SK-N-SH (cell line): ENCODE measurements at regions not wholly inside any gene's neighbourhood (a gene's known extent, or its start where the extent isn't known, plus 50 kb on each side); places are given as distances from the start of the nearest gene placed in this dataset.

Experiments used
- CTCF ChIA-PET: fragments of 300-600, 350-600 bp; formaldehyde crosslinking; extraction: SDS; loops from one replicate; lab custom pipeline; 2021; lab: Yijun Ruan, JAX
- POLR2A ChIA-PET: fragments of 350-600 bp; sonication (Branson Sonifier 250); formaldehyde crosslinking; extraction: SDS; loops from one replicate; lab custom pipeline; 2020; ENCODE audit warnings: antibody characterized with exemption, inconsistent platforms; lab: Yijun Ruan, JAX
- DNase-seq: peaks from one replicate; pipeline ENCODE4 v3.0.0; 2012
- H2AFZ ChIP-seq: fragments of 200-600 bp; sonication (generic); 2 replicates; pipeline ENCODE4 v1.8.1; 2016; ENCODE audit warnings: antibody characterized with exemption, mild to moderate bottlenecking, low read depth
- H3F3A ChIP-seq: fragments of 200-600 bp; sonication (generic); replicated peaks from 2 replicates; pipeline ENCODE3; 2016; ENCODE audit warnings: antibody characterized with exemption, mild to moderate bottlenecking; ENCODE audit not compliant: insufficient read depth
- H3K27ac ChIP-seq, 2 experiments: fragments of 200-500 bp in 1 of 2; fragments of 200-600 bp in 1 of 2; sonication (Bioruptor generic) in 1 of 2; sonication (generic), shearing (Covaris generic) in 1 of 2; 2 replicates each; pipeline versions ENCODE4 v1.5.1 to v1.6.1; 2014 to 2016; ENCODE audit warnings: low read depth in 2 of 2, inconsistent platforms in 1 of 2, low read length in 1 of 2, mild to moderate bottlenecking in 1 of 2, mixed read lengths in 1 of 2
- H3K27me3 ChIP-seq: fragments of 200-600 bp; sonication (generic), shearing (Covaris generic); 2 replicates; pipeline ENCODE4 v1.6.1; 2016; ENCODE audit warnings: mixed run types; ENCODE audit not compliant: insufficient read depth
- H3K36me3 ChIP-seq, 2 experiments: fragments of 200-500 bp in 1 of 2; fragments of 200-600 bp in 1 of 2; sonication (Bioruptor generic) in 1 of 2; sonication (generic) in 1 of 2; replicated peaks in 1 of 2; 2 replicates each; pipeline versions ENCODE3 to v1.5.1; 2014 to 2016; ENCODE audit warnings: low read length in 1 of 2, mild to moderate bottlenecking in 1 of 2; ENCODE audit not compliant: insufficient read depth in 2 of 2, control insufficient read depth in 1 of 2
- H3K4me1 ChIP-seq, 2 experiments: fragments of 200-500 bp in 1 of 2; fragments of 200-600 bp in 1 of 2; sonication (Bioruptor generic) in 1 of 2; sonication (generic), shearing (Covaris generic) in 1 of 2; 2 replicates each; pipeline versions ENCODE4 v1.5.1 to v1.6.1; 2014 to 2016; ENCODE audit warnings: low read depth in 1 of 2, low read length in 1 of 2, mixed run types in 1 of 2; ENCODE audit not compliant: insufficient read depth in 2 of 2, control insufficient read depth in 1 of 2
- H3K4me2 ChIP-seq: fragments of 200-600 bp; sonication (generic), shearing (Covaris generic); 2 replicates; pipeline ENCODE4 v1.6.1; 2017; ENCODE audit warnings: mixed run types
- H3K4me3 ChIP-seq, 2 experiments: fragments of 200-500 bp in 1 of 2; fragments of 200-600 bp in 1 of 2; sonication (Bioruptor generic) in 1 of 2; sonication (generic), shearing (Covaris generic) in 1 of 2; 2 replicates each; pipeline versions ENCODE4 v1.5.1 to v1.8.1; 2014 to 2016; ENCODE audit warnings: low read depth in 2 of 2, inconsistent platforms in 1 of 2, low read length in 1 of 2, mild to moderate bottlenecking in 1 of 2, mixed read lengths in 1 of 2, moderate library complexity in 1 of 2
- H3K79me2 ChIP-seq: fragments of 200-600 bp; sonication (generic); 2 replicates; pipeline ENCODE4 v1.8.1; 2017; ENCODE audit warnings: mild to moderate bottlenecking; ENCODE audit not compliant: insufficient read depth
- H3K9ac ChIP-seq: fragments of 200-600 bp; sonication (generic); 2 replicates; pipeline ENCODE4 v1.6.1; 2017; ENCODE audit warnings: mixed run types
- H3K9me2 ChIP-seq: fragments of 200-600 bp; sonication (generic); 2 replicates; pipeline ENCODE4 v1.6.1; 2017; ENCODE audit warnings: mixed run types
- H3K9me3 ChIP-seq: fragments of 200-600 bp; sonication (generic); 2 replicates; pipeline ENCODE4 v1.6.1; 2017; ENCODE audit warnings: mixed run types, mild to moderate bottlenecking, moderate library complexity
- H4K20me1 ChIP-seq: fragments of 200-600 bp; sonication (generic); 2 replicates; pipeline ENCODE4 v1.6.1; 2017; ENCODE audit warnings: mild to moderate bottlenecking, mixed run types; ENCODE audit not compliant: insufficient read depth
- CTCF ChIP-seq: fragments of 200-600 bp; sonication (generic); IDR thresholded peaks from 2 replicates; pipeline ENCODE4 v1.6.1; 2017; ENCODE audit warnings: antibody characterized with exemption, mild to moderate bottlenecking, moderate library complexity
- EP300 ChIP-seq, 2 experiments: IDR thresholded peaks; 2 replicates each; pipeline versions ENCODE4 v1.4.0 to v1.6.1; 2012; ENCODE audit warnings: borderline replicate concordance in 1 of 2, low read depth in 1 of 2, low read length in 1 of 2
- EZH2phosphoT487 ChIP-seq: fragments of 200-600 bp; sonication (generic); IDR thresholded peaks from 2 replicates; pipeline ENCODE4 v1.6.1; 2017; ENCODE audit warnings: low read depth, mixed run types, mild to moderate bottlenecking, antibody characterized with exemption, moderate library complexity, borderline replicate concordance
- FOXJ3 ChIP-seq: sonication (generic); formaldehyde crosslinking; IDR thresholded peaks from 2 replicates; pipeline ENCODE4 v1.5.1; 2020; ENCODE audit warnings: mild to moderate bottlenecking, missing genetic modification reagents
- FOXM1 ChIP-seq: IDR thresholded peaks from 2 replicates; pipeline ENCODE4 v1.4.0; 2012; ENCODE audit warnings: low read depth, mild to moderate bottlenecking
- GATA2 ChIP-seq: sonication (generic); formaldehyde crosslinking; IDR thresholded peaks from 2 replicates; pipeline ENCODE4 v1.5.0; 2020; ENCODE audit warnings: mild to moderate bottlenecking, missing genetic modification reagents
- IRF3 ChIP-seq: fragments of 150-350 bp; IDR thresholded peaks from 2 replicates; pipeline ENCODE4 v1.6.1; 2016; ENCODE audit warnings: mild to moderate bottlenecking, low read depth, low read length
- JUND ChIP-seq: IDR thresholded peaks from 2 replicates; pipeline ENCODE4 v1.4.0; 2012
- MAX ChIP-seq: IDR thresholded peaks from 2 replicates; pipeline ENCODE4 v1.4.0; 2012; ENCODE audit warnings: low read depth
- NFIC ChIP-seq: IDR thresholded peaks from 2 replicates; pipeline ENCODE4 v1.4.0; 2012; ENCODE audit warnings: borderline replicate concordance
- NRF1 ChIP-seq: IDR thresholded peaks from 2 replicates; pipeline ENCODE4 v1.6.1; 2012; ENCODE audit warnings: low read depth, mild to moderate bottlenecking, low read length
- PBX3 ChIP-seq: IDR thresholded peaks from 2 replicates; pipeline ENCODE4; 2012
- POLR2AphosphoS5 ChIP-seq: IDR thresholded peaks from 2 replicates; pipeline ENCODE4 v1.6.1; 2012; ENCODE audit warnings: low read depth, low read length
- RXRA ChIP-seq: IDR thresholded peaks from 2 replicates; pipeline ENCODE4 v1.4.0; 2012; ENCODE audit warnings: low read depth, mild to moderate bottlenecking, borderline replicate concordance
- SMC3 ChIP-seq: IDR thresholded peaks from 2 replicates; pipeline ENCODE4 v1.6.1; 2012; ENCODE audit warnings: low read depth, low read length, improper control_type of control experiment
- TAF1 ChIP-seq: IDR thresholded peaks from 2 replicates; pipeline ENCODE4 v1.6.1; 2012; ENCODE audit warnings: low read depth, mild to moderate bottlenecking, low read length, moderate library complexity, borderline replicate concordance
- USF2 ChIP-seq: fragments of 150-350 bp; IDR thresholded peaks from 2 replicates; pipeline ENCODE4 v1.6.1; 2017; ENCODE audit warnings: antibody characterized with exemption, low read length, low read depth, borderline replicate concordance
- ZBTB33 ChIP-seq: IDR thresholded peaks from 2 replicates; pipeline ENCODE4 v1.4.0; 2012; ENCODE audit warnings: low read depth, borderline replicate concordance
- WGBS: methylation state at CpG from one replicate; pipeline ENCODE4 v1.1.6; 2017; ENCODE audit warnings: low lambda C conversion rate; 5-methylcytosine and 5-hydroxymethylcytosine counted together

GRCh38 chr7:109893231-109893630 lies 1197.7 kb upstream of the LRRN3 start (continued):
- TF ChIP-seq PBX3: no peak
- TF ChIP-seq RXRA: no peak
- no peak for TF ChIP-seq USF2
- TF ChIP-seq MAX: no peak
- TF ChIP-seq ZBTB33: no peak
- TF ChIP-seq FOXJ3 (CRISPR knock-in tag): no peak

- no peak overlapping the region for H3K27ac ChIP-seq
- no peaks in the 10 kb centered on the region for H3K9me2 ChIP-seq
- TF ChIP-seq SMC3 (no peak), EP300 (IDR thresholded peaks at IDR 0.05; ENCODE audit: borderline replicate concordance in 1 of 2, low read depth in 1 of 2, low read length in 1 of 2) (no peak), POLR2AphosphoS5 (no peak), FOXM1 (no peak), JUND (no peak), IRF3 (no peak), CTCF (no peak), NFIC (no peak), EZH2phosphoT487 (no peak), GATA2 (CRISPR knock-in tag) (no peak), FOXJ3 (CRISPR knock-in tag) (no peak), TAF1 (no peak), NRF1 (no peak)
- TF ChIP-seq, all 33 proteins: peak for 0
- ChIA-PET POLR2A (no interaction called here), CTCF (interaction anchor here (0.8 to 1.0 kb wide), 2 partner anchors 8 to 28 kb away, joined by 3 to 4 read pairs; no protein-coding TSS in a partner anchor)
- H3K4me3 ChIP-seq: no peak overlapping the region
- peaks cover 9% of the 10 kb centered on the region for H3K9me3 ChIP-seq
- H3K36me3 ChIP-seq: no peaks in the 10 kb centered on the region
- no peaks in the 10 kb centered on the region for H3K27me3 ChIP-seq
- no peaks in the 10 kb centered on the region; a peak in 2 of 4 replicates for H3K4me1 ChIP-seq
- no peak for DNase-seq
- no peak overlapping the region for H3K4me2 ChIP-seq
- H2AFZ ChIP-seq: no peak overlapping the region
- WGBS: 35% methylated on average over 3 of the region's 3 CpGs
- no peaks in the 10 kb centered on the region for H4K20me1 ChIP-seq
- no peak overlapping the region for H3K9ac ChIP-seq
- H3K79me2 ChIP-seq: no peaks in the 10 kb centered on the region
- H3F3A ChIP-seq: no peaks in the 10 kb centered on the region
Measured at GRCh38 chr7:109895536-109895935, 1195.4 kb upstream of the LRRN3 start.
